Transverse colon (tissue), 4 donors: ENCODE measurements at regions not wholly inside any gene's neighbourhood (a gene's known extent, or its start where the extent isn't known, plus 50 kb on each side); places are given as distances from the start of the nearest gene placed in this dataset.

ENCODE experiments used
- EP300 ChIP-seq: sonication (generic); formaldehyde crosslinking; IDR thresholded peaks from one replicate; pipeline ENCODE4 v1.6.1; 2017; ENCODE audit warnings: antibody characterized with exemption, low read depth
- POLR2AphosphoS5 ChIP-seq, 3 donors: sonication (generic); formaldehyde crosslinking; IDR thresholded peaks; one replicate each; pipeline ENCODE4 v1.6.1; 2016; ENCODE audit warnings: antibody characterized with exemption in 3 of 3
- TF ChIP-seq, protein P1 (sequence below), 5 experiments: fragments of 200-600 bp in 3 of 5; fragments of 450-650 bp in 2 of 5; sonication (generic) in 3 of 5; IDR thresholded peaks; 1 replicate in 2 of 5; 2 replicates in 3 of 5; pipeline ENCODE4 v1.5.1; 2016 to 2017; ENCODE audit warnings: antibody characterized with exemption in 5 of 5, inconsistent platforms in 3 of 5, mild to moderate bottlenecking in 2 of 5, moderate library complexity in 1 of 5

- TF ChIP-seq EP300 = no peak
- TF ChIP-seq, protein P1, sequence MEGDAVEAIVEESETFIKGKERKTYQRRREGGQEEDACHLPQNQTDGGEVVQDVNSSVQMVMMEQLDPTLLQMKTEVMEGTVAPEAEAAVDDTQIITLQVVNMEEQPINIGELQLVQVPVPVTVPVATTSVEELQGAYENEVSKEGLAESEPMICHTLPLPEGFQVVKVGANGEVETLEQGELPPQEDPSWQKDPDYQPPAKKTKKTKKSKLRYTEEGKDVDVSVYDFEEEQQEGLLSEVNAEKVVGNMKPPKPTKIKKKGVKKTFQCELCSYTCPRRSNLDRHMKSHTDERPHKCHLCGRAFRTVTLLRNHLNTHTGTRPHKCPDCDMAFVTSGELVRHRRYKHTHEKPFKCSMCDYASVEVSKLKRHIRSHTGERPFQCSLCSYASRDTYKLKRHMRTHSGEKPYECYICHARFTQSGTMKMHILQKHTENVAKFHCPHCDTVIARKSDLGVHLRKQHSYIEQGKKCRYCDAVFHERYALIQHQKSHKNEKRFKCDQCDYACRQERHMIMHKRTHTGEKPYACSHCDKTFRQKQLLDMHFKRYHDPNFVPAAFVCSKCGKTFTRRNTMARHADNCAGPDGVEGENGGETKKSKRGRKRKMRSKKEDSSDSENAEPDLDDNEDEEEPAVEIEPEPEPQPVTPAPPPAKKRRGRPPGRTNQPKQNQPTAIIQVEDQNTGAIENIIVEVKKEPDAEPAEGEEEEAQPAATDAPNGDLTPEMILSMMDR (IDR thresholded peaks at IDR 0.05) = no peak
- no peak for TF ChIP-seq POLR2AphosphoS5 (IDR thresholded peaks at IDR 0.05)
Observed at GRCh38 chr13:109400209-109400608, 386.2 kb downstream of the IRS2 start.
